DND-41 (cell line): ENCODE measurements at regions not wholly inside any gene's neighbourhood (a gene's known extent, or its start where the extent isn't known, plus 50 kb on each side); places are given as distances from the start of the nearest gene placed in this dataset.
"Not testable (repeated sequence)": the region's sequence is repeated elsewhere in the genome, so short reads cannot be mapped to it uniquely, and the experiment has no call there.

ENCODE experiments used
- CTCF ChIP-seq: IDR thresholded peaks from 2 replicates; pipeline ENCODE4 v1.5.1; 2012; ENCODE audit warnings: borderline replicate concordance, low read length, moderate library complexity, mild to moderate bottlenecking; ENCODE audit not compliant: poor library complexity, severe bottlenecking; ENCODE audit errors: extremely low read depth
- EZH2 ChIP-seq: IDR thresholded peaks from 3 replicates; pipeline ENCODE4 v1.6.1; 2012; ENCODE audit warnings: borderline replicate concordance, low read depth, mild to moderate bottlenecking, moderate library complexity, low read length, inconsistent platforms; ENCODE audit not compliant: severe bottlenecking

GRCh38 chr7:48860447-48860846 is 63.9 kb upstream of the CDC14C start:
- not testable (repeated sequence) for TF ChIP-seq CTCF, EZH2
